ENCODE measurements at regions not wholly inside any gene's neighbourhood (a gene's known extent, or its start where the extent isn't known, plus 50 kb on each side); places are given as distances from the start of the nearest gene placed in this dataset.

DNA sequence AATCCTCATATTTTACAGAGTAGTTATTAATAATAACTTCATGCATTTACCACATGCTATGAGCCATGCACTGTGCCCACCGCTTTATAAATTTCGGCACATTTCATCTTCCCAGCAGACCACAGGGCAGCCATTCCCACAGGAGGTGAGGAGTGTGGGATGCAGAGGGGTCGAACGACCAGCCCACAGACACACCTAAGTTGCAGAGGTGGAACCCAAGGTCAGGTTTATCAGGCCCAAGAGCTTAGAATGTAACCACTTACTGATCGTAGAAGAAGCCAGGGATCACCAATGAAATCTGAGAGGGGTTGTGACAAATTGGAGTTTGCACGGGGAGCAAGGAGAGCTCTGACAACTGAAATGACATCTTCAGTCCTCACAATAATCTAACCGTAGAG, 303.0 kb upstream of the MSX2 start:
- Histone ChIP-seq H3K27ac (no peak overlapping the region), H3K4me1 (no peaks in the 10 kb centered on the region), H3K4me3 (no peak overlapping the region), H3K36me3 (no peaks in the 10 kb centered on the region), H3K9me3 (no peaks in the 10 kb centered on the region), H3K27me3 (no peaks in the 10 kb centered on the region)
- intact Hi-C loops (cut with DNase I), result no loop called here
- TF ChIP-seq, protein P1, sequence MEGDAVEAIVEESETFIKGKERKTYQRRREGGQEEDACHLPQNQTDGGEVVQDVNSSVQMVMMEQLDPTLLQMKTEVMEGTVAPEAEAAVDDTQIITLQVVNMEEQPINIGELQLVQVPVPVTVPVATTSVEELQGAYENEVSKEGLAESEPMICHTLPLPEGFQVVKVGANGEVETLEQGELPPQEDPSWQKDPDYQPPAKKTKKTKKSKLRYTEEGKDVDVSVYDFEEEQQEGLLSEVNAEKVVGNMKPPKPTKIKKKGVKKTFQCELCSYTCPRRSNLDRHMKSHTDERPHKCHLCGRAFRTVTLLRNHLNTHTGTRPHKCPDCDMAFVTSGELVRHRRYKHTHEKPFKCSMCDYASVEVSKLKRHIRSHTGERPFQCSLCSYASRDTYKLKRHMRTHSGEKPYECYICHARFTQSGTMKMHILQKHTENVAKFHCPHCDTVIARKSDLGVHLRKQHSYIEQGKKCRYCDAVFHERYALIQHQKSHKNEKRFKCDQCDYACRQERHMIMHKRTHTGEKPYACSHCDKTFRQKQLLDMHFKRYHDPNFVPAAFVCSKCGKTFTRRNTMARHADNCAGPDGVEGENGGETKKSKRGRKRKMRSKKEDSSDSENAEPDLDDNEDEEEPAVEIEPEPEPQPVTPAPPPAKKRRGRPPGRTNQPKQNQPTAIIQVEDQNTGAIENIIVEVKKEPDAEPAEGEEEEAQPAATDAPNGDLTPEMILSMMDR (IDR thresholded peaks at IDR 0.05), result no peak
- DNase-seq (ENCODE audit: low spot score in 2 of 2), result no peak

DNA sequence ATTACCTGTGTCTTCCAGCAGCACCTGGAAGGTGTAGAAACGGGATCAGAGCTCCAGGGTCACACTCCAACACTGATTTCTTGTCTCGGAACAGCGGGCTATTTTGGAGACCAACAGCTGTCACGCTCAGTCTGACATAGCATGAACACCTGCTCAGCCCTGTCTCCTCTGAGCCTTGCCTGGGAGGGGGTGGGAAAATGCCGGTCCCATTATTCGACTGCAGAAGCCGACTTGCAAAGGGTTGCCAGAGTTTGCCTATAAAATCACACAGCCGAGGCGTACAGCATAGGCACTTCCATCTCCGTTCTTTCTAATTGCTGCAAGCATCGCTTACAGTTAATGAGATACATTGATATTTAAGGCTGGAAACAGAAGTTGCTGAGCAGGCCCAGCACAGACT, 300.8 kb upstream of the MSX2 start:
- intact Hi-C loops (cut with DNase I), result no loop called here

DNA sequence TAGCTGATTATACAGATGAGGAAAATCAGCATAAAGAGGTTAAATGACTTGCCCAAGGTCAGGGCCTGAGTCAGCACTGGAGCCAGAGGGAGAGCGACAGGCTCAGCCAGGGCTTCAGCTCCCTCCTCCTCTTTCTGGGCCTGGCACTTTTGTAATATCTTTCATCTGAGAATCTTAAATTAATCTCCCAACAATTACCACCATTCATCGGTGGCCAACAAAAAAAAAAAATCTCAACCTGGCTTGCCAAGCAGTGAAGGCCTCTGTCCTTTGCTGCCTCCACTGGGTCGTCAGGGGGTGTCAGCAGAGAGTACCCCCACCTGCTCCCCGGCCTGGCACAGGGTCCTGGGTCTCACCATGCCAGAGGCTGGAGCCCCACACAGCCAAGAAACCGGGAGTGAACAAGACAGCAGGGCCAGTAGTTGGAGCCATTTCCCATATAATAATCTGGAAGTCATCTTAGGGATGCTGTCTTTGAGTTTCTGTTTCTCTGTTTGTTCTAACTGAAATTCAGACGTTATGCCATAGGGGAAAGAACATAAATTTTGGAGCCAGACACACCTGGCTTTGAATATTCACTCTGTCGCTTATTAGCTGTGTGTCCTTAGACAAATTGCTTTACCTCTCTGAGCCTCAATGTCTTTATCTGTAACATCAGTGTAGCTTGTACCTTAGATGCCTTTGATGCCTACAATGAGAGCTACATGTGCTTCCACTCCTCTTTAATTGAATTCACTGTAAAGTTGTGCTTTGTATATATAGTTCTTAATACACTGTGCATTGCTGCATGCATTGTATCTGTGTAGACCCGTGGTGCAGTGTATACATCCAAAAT, 299.9 kb upstream of the MSX2 start:
- Histone ChIP-seq H3K27ac (no peak overlapping the region), H3K4me3 (no peak overlapping the region), H3K27me3 (no peaks in the 10 kb centered on the region), H3K36me3 (no peaks in the 10 kb centered on the region), H3K4me1 (no peaks in the 10 kb centered on the region), H3K9me3 (no peaks in the 10 kb centered on the region)
- no peak for DNase-seq (ENCODE audit: low spot score in 2 of 2)
- TF ChIP-seq, protein P1 (IDR thresholded peaks at IDR 0.05), result no peak
- intact Hi-C loops (cut with DNase I), result no loop called here

More for the DNA sequence above, 300.8 kb upstream of the MSX2 start:
- no peaks in the 10 kb centered on the region for H3K36me3 ChIP-seq
- DNase-seq (ENCODE audit: low spot score in 2 of 2), result no peak
- TF ChIP-seq, protein P1 (IDR thresholded peaks at IDR 0.05), result no peak
- H3K9me3 ChIP-seq, result no peaks in the 10 kb centered on the region
- H3K4me1 ChIP-seq, result no peaks in the 10 kb centered on the region
- no peaks in the 10 kb centered on the region for H3K27me3 ChIP-seq
- H3K4me3 ChIP-seq, result no peak overlapping the region
- no peak overlapping the region for H3K27ac ChIP-seq

DNA sequence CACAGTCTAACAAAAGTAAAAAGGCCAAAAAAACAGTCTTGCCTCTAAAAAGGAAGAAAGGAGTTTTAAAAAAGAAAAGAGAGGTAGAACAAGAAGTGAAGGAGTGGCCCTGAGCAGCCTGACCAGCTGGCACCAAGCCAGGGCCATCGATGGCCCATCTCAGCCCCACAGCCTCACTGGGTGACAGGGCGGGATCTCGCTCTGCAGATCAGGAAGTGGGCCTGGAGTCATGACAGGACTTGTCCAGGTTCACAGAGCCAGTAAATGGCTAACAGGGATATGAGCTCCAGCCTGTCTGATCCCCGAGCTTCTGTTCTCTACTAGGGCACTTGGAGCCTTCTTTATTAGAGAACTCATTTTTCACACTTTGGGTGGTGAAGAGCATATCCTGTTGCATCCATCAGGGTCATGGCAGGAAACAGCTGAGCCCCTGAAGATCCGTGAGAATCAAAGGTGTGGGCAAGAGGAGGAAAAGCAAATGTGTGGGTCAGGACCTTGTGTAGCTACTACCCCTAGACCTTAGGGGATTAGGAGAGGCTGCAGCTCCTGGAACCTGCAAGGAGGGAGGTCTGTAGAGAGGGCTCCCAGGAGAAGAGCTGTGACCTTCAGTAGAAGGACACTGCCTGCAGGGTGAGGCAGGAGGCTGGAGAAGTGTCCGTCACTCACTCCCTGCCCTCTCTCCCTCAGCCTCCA, 299.0 kb upstream of the MSX2 start:
- intact Hi-C loops (cut with DNase I), result no loop called here
- Histone ChIP-seq H3K4me3 (no peak overlapping the region), H3K27ac (no peak overlapping the region), H3K9me3 (no peaks in the 10 kb centered on the region), H3K36me3 (no peaks in the 10 kb centered on the region), H3K4me1 (no peaks in the 10 kb centered on the region), H3K27me3 (no peaks in the 10 kb centered on the region)
- TF ChIP-seq, protein P1 (IDR thresholded peaks at IDR 0.05), result no peak
- no peak for DNase-seq (ENCODE audit: low spot score in 2 of 2)

DNA sequence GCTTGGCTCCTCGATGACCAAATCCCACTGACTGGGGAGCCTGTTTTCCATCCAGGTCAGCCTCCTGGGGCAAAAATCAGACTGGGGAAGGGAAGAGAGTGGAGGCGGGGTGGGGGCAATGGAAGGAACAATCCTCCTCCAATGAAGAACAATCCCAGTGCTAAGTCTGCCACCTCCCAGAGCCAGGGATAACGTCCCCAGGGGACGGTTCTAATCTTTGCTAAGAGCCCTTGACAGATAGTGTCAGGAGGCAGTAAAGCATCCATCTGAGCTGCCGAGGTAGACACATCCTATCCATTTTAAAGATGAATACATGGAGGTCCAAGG, 298.5 kb upstream of the MSX2 start:
- Histone ChIP-seq H3K4me3 (no peak overlapping the region), H3K27ac (no peak overlapping the region), H3K9me3 (no peaks in the 10 kb centered on the region), H3K27me3 (no peaks in the 10 kb centered on the region), H3K36me3 (no peaks in the 10 kb centered on the region), H3K4me1 (no peaks in the 10 kb centered on the region)
- DNase-seq (ENCODE audit: low spot score in 2 of 2), result no peak
- intact Hi-C loops (cut with DNase I), result no loop called here
- TF ChIP-seq, protein P1 (IDR thresholded peaks at IDR 0.05), result no peak
